ENCODE measurements at regions not wholly inside any gene's neighbourhood (a gene's known extent, or its start where the extent isn't known, plus 50 kb on each side); places are given as distances from the start of the nearest gene placed in this dataset.

- H3K4me1 ChIP-seq (ENCODE audit: insufficient read depth, low read length) = no peaks in the 10 kb centered on the region
- no TSS peak for BruUV-seq (replicated peaks)
- CTCF ChIA-PET (ENCODE audit: low intra/inter-chr PET ratio, low total read pairs) = no interaction called here
Observed at GRCh38 chr2:220209093-220209492, 581.7 kb downstream of the SLC4A3 start.

More at GRCh38 chr2:220209093-220209492, 581.7 kb downstream of the SLC4A3 start:
- WGBS (ENCODE audit: low lambda C conversion rate) = 0% methylated on average over 1 of the region's 1 CpG
- Histone ChIP-seq H3K9me3 (ENCODE audit: low read length) (no peaks in the 10 kb centered on the region), H3K4me2 (ENCODE audit: low read depth, low read length) (no peak overlapping the region), H3K9ac (ENCODE audit: insufficient read depth, low read depth, low read length) (no peak overlapping the region), H3K36me3 (replicated peaks in 1 of 2; ENCODE audit: control insufficient read depth in 1 of 2, insufficient read depth in 2 of 2, low read length in 2 of 2) (no peaks in the 10 kb centered on the region), H3K27me3 (ENCODE audit: control insufficient read depth in 1 of 2, insufficient read depth in 2 of 2, low read length in 2 of 2) (no peaks in the 10 kb centered on the region), H3K4me3 (replicated peaks in 1 of 3; ENCODE audit: insufficient read depth in 1 of 3, low read depth in 2 of 3, low read length in 3 of 3) (no peak overlapping the region), H3K79me2 (ENCODE audit: insufficient read depth, low read length) (no peaks in the 10 kb centered on the region), H2AFZ (ENCODE audit: low read length) (no peak overlapping the region), H3K27ac (ENCODE audit: extremely low read length, insufficient read depth, low read length) (no peak overlapping the region), H4K20me1 (ENCODE audit: insufficient read depth, low read length) (no peaks in the 10 kb centered on the region)
- in situ Hi-C loops (cut with HindIII; ENCODE audit: extremely low pct_ligation_motif_present, low pct_unique_long_range_greater_than_20kb) = no loop called here
- intact Hi-C loops (cut with micrococcal nuclease; ENCODE audit: unreplicated experiment) = no loop called here
- ATAC-seq = no peak
- POLR2A ChIA-PET = no interaction called here
- no peak for TF ChIP-seq HNF4G (IDR thresholded peaks at IDR 0.05; ENCODE audit: borderline replicate concordance, low read depth, low read length)
- no peak for TF ChIP-seq HNF4G (CRISPR knock-in tag; IDR thresholded peaks at IDR 0.05; ENCODE audit: borderline replicate concordance, low read depth)
- TF ChIP-seq KLF15 (CRISPR knock-in tag; IDR thresholded peaks at IDR 0.05; ENCODE audit: borderline replicate concordance) = no peak
- TF ChIP-seq ZNF564 (CRISPR knock-in tag; IDR thresholded peaks at IDR 0.05) = no peak
- no peak for TF ChIP-seq MTA1 (CRISPR knock-in tag; IDR thresholded peaks at IDR 0.05; ENCODE audit: borderline replicate concordance)
- no peak for TF ChIP-seq PLSCR1 (CRISPR knock-in tag; IDR thresholded peaks at IDR 0.05; ENCODE audit: borderline replicate concordance)
- no peak for TF ChIP-seq ZKSCAN5 (CRISPR knock-in tag; IDR thresholded peaks at IDR 0.05)
- no peak for TF ChIP-seq PITX1 (CRISPR knock-in tag; IDR thresholded peaks at IDR 0.05)
- TF ChIP-seq POLR2G (IDR thresholded peaks at IDR 0.05; ENCODE audit: low read depth, low read length) = no peak
- TF ChIP-seq ZNF629 (CRISPR knock-in tag; conservative IDR thresholded peaks at IDR 0.05) = no peak
- TF ChIP-seq, protein P1, sequence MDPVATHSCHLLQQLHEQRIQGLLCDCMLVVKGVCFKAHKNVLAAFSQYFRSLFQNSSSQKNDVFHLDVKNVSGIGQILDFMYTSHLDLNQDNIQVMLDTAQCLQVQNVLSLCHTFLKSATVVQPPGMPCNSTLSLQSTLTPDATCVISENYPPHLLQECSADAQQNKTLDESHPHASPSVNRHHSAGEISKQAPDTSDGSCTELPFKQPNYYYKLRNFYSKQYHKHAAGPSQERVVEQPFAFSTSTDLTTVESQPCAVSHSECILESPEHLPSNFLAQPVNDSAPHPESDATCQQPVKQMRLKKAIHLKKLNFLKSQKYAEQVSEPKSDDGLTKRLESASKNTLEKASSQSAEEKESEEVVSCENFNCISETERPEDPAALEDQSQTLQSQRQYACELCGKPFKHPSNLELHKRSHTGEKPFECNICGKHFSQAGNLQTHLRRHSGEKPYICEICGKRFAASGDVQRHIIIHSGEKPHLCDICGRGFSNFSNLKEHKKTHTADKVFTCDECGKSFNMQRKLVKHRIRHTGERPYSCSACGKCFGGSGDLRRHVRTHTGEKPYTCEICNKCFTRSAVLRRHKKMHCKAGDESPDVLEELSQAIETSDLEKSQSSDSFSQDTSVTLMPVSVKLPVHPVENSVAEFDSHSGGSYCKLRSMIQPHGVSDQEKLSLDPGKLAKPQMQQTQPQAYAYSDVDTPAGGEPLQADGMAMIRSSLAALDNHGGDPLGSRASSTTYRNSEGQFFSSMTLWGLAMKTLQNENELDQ (CRISPR knock-in tag; IDR thresholded peaks at IDR 0.05; ENCODE audit: borderline replicate concordance) = no peak
- TF ChIP-seq ZBTB14 (CRISPR knock-in tag; IDR thresholded peaks at IDR 0.05) = no peak
- TF ChIP-seq BATF2 (CRISPR knock-in tag; IDR thresholded peaks at IDR 0.05) = no peak
- TF ChIP-seq ZNF430 (CRISPR knock-in tag; IDR thresholded peaks at IDR 0.05) = no peak
- no peak for TF ChIP-seq SIN3A (IDR thresholded peaks at IDR 0.05; ENCODE audit: borderline replicate concordance, low read depth, low read length)
- DNase-seq (ENCODE audit: low spot score) = no peak
- FAIRE-seq = no peak
